Glutamatergic neuron (in vitro differentiated cells): ENCODE measurements at regions not wholly inside any gene's neighbourhood (a gene's known extent, or its start where the extent isn't known, plus 50 kb on each side); places are given as distances from the start of the nearest gene placed in this dataset.

Source experiments
- DNase-seq: peaks from one replicate; pipeline ENCODE4 v3.0.0; 2022
- H3K27ac Mint-ChIP-seq: one replicate; pipeline ENCODE4 v1.8.0; 2020; ENCODE audit warnings: mild to moderate bottlenecking, mixed read lengths, inconsistent platforms; ENCODE audit not compliant: unreplicated experiment
- H3K27me3 Mint-ChIP-seq: one replicate; pipeline ENCODE4 v1.8.0; 2020; ENCODE audit warnings: mild to moderate bottlenecking, moderate library complexity, mixed read lengths, inconsistent platforms; ENCODE audit not compliant: unreplicated experiment
- H3K36me3 Mint-ChIP-seq: one replicate; pipeline ENCODE4 v1.8.0; 2020; ENCODE audit warnings: mild to moderate bottlenecking, mixed read lengths, inconsistent platforms; ENCODE audit not compliant: unreplicated experiment
- H3K4me1 Mint-ChIP-seq: one replicate; pipeline ENCODE4 v1.8.0; 2020; ENCODE audit warnings: mild to moderate bottlenecking, low read depth, mixed read lengths, inconsistent platforms; ENCODE audit not compliant: unreplicated experiment
- H3K4me3 Mint-ChIP-seq: one replicate; pipeline ENCODE4 v1.8.0; 2020; ENCODE audit warnings: mild to moderate bottlenecking, mixed read lengths, inconsistent platforms; ENCODE audit not compliant: unreplicated experiment
- H3K9me3 Mint-ChIP-seq: one replicate; pipeline ENCODE4 v1.8.0; 2020; ENCODE audit warnings: mild to moderate bottlenecking, moderate library complexity, mixed read lengths, inconsistent platforms; ENCODE audit not compliant: unreplicated experiment
- TF ChIP-seq, protein P1 (sequence below): fragments of 200-600 bp; sonication (generic); IDR thresholded peaks from one replicate; pipeline ENCODE4 v1.5.0; 2021; ENCODE audit not compliant: partially characterized antibody, unreplicated experiment

DNA sequence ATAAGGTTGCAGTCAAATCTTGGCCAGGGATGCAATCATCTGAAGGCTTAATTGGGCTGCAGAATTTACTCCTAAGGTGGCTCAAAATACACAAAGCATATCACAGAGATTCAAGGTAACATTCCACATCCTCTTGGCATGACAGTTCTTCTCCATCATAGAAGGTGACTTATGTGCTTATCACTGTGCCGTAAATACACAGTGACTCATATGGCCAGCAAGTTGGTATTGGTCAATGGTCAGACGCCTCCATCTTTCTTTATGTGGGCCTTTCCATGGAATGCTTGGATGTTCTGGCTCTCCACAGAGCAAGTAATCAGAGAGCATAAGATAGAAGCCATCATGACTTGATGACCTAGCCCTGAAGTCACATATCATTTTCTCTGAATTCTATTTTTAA, 168.8 kb upstream of the ST8SIA2 start:
- Mint-ChIP-seq H3K4me3 (no peak overlapping the region), H3K27ac (no peak overlapping the region), H3K27me3 (no peaks in the 10 kb centered on the region), H3K4me1 (no peaks in the 10 kb centered on the region), H3K9me3 (no peaks in the 10 kb centered on the region), H3K36me3 (no peaks in the 10 kb centered on the region)
- TF ChIP-seq, protein P1, sequence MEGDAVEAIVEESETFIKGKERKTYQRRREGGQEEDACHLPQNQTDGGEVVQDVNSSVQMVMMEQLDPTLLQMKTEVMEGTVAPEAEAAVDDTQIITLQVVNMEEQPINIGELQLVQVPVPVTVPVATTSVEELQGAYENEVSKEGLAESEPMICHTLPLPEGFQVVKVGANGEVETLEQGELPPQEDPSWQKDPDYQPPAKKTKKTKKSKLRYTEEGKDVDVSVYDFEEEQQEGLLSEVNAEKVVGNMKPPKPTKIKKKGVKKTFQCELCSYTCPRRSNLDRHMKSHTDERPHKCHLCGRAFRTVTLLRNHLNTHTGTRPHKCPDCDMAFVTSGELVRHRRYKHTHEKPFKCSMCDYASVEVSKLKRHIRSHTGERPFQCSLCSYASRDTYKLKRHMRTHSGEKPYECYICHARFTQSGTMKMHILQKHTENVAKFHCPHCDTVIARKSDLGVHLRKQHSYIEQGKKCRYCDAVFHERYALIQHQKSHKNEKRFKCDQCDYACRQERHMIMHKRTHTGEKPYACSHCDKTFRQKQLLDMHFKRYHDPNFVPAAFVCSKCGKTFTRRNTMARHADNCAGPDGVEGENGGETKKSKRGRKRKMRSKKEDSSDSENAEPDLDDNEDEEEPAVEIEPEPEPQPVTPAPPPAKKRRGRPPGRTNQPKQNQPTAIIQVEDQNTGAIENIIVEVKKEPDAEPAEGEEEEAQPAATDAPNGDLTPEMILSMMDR = no peak
- no peak for DNase-seq

DNA sequence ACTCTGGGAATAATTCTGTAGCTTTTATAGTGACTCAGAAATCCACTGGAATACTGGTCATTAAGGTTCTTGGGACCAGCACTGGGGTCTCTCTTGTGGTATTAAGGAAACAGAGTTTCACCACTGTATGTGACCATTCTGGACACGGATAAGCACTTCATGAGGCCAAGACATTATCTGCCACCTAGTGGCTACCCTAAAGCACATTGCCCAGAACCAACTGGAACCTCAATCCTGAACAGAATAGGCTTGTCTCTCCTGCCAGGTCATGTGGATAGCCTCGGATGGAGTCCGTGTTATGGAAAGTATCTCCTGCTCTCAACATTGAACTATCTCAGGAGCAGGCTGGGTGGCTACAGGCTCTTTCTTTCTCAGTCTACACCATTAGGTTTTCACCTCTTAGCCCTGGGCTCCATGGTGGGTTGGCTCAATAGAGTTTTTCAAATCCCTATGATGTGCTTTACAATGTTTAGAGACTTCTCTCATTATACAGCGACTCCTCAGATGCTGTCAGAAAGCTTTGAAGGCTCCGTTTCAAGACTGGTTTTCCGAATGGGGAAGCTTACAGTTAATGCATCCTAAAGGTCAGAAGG, 167.6 kb upstream of the ST8SIA2 start:
- no peaks in the 10 kb centered on the region for H3K36me3 Mint-ChIP-seq
- no peak for DNase-seq
- H3K4me3 Mint-ChIP-seq = no peak overlapping the region
- no peaks in the 10 kb centered on the region for H3K9me3 Mint-ChIP-seq
- H3K4me1 Mint-ChIP-seq = no peaks in the 10 kb centered on the region
- no peak overlapping the region for H3K27ac Mint-ChIP-seq
- TF ChIP-seq, protein P1 = peak; percentile 50
- no peaks in the 10 kb centered on the region for H3K27me3 Mint-ChIP-seq

DNA sequence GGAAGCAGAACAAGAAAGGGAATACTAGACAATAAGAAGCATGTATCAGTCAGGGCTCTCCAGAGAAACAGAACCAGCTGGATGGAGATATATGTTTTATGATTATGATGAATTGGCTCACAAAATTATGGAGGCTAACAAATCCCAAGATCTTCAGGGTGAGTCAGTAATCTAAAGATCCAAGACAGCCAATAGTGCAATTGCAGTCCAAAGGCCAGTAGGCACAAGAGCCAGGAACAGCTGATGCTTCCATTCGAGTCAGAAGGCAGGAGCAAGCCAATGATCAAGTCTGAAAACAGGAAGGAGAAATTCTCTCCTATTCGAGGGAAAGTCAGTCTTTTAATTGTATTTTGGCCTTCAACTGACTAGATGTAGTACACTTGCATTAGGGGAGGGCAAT, 164.9 kb upstream of the ST8SIA2 start:
- Mint-ChIP-seq H3K27me3 (peaks cover 2% of the 10 kb centered on the region), H3K27ac (no peak overlapping the region), H3K4me1 (no peaks in the 10 kb centered on the region), H3K9me3 (peaks cover under 1% of the 10 kb centered on the region), H3K36me3 (no peaks in the 10 kb centered on the region), H3K4me3 (no peak overlapping the region)
- TF ChIP-seq, protein P1 = no peak
- DNase-seq = no peak

DNA sequence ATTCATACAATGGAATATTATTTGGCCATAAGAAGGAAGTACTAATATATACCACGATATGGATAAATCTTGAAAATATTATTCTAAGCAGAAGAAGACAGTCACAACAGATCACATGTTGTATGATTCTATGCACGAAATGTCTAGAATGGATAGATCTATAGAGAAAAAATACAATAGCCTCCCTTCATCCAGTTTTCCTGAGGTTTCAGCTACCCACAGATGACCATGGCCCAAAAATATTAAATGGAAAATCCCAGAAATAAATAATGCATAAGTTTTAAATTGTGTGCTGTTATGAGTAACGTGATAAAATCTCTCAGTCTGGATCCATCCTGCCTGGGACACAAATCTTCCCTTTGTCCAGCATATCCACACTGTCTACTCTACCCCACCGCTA, 162.2 kb upstream of the ST8SIA2 start:
- no peak for DNase-seq
- H3K4me1 Mint-ChIP-seq = no peaks in the 10 kb centered on the region
- no peak overlapping the region for H3K27ac Mint-ChIP-seq
- no peaks in the 10 kb centered on the region for H3K36me3 Mint-ChIP-seq
- H3K27me3 Mint-ChIP-seq = peaks cover 2% of the 10 kb centered on the region
- H3K9me3 Mint-ChIP-seq = peaks cover 2% of the 10 kb centered on the region
- TF ChIP-seq, protein P1 = no peak
- no peak overlapping the region for H3K4me3 Mint-ChIP-seq

DNA sequence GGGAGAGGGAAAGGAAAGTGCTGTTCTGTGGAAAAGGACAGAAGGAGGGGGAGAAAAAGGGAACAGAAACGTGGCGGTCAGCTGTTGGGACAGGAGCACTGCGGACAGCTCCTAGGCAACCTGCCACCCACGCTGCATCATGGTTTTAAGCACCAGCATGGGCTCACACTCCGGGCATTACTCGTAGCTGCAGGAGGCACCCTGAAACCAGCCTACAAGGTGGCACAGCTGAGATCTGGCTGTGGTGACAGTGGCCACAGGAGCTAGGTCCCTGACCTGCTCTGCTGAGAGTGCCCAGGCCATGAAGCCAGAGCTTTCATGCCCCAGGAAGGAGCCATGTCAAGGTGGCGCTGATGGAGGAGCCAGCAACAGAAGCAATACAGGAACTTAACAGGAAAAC, 161.4 kb upstream of the ST8SIA2 start:
- DNase-seq = no peak
- Mint-ChIP-seq H3K27ac (no peak overlapping the region), H3K27me3 (peaks cover 2% of the 10 kb centered on the region)

More for the DNA sequence above, 161.4 kb upstream of the ST8SIA2 start:
- Mint-ChIP-seq H3K36me3 (no peaks in the 10 kb centered on the region), H3K9me3 (peaks cover 2% of the 10 kb centered on the region), H3K4me3 (no peak overlapping the region), H3K4me1 (no peaks in the 10 kb centered on the region)
- TF ChIP-seq, protein P1 = no peak
